ENCODE measurements at regions not wholly inside any gene's neighbourhood (a gene's known extent, or its start where the extent isn't known, plus 50 kb on each side); places are given as distances from the start of the nearest gene placed in this dataset.

DNA sequence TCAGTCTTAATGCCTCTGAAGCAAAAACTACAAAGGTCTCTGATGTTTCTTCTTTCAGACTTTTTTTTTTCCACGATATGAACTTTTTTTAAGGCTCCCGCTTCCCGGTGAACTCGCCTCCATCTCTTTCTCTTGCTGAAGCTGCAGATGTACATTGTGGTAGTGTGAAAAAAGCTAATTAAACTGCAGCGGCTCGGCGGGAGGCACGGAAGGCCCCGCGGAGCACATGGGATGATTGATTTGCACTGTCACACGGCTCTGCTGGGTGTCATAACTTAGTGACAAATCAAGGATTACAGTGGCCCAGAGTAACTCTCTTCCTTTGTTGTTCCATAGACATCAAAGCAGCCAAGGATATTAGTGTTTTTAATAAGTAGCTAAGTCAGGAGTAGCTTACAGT, 196.3 kb downstream of the AXIN2 start:
- Histone ChIP-seq H3K9me3 (no peaks in the 10 kb centered on the region), H3K27ac (no peak overlapping the region), H3K36me3 (no peaks in the 10 kb centered on the region), H3K4me1 (no peaks in the 10 kb centered on the region), H3K27me3 (no peaks in the 10 kb centered on the region), H3K4me3 (no peak overlapping the region)
- ATAC-seq (no peak), DNase-seq (no peak)
- intact Hi-C loops (cut with DNase I) = no loop called here
- TF ChIP-seq, protein P1, sequence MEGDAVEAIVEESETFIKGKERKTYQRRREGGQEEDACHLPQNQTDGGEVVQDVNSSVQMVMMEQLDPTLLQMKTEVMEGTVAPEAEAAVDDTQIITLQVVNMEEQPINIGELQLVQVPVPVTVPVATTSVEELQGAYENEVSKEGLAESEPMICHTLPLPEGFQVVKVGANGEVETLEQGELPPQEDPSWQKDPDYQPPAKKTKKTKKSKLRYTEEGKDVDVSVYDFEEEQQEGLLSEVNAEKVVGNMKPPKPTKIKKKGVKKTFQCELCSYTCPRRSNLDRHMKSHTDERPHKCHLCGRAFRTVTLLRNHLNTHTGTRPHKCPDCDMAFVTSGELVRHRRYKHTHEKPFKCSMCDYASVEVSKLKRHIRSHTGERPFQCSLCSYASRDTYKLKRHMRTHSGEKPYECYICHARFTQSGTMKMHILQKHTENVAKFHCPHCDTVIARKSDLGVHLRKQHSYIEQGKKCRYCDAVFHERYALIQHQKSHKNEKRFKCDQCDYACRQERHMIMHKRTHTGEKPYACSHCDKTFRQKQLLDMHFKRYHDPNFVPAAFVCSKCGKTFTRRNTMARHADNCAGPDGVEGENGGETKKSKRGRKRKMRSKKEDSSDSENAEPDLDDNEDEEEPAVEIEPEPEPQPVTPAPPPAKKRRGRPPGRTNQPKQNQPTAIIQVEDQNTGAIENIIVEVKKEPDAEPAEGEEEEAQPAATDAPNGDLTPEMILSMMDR (IDR thresholded peaks at IDR 0.05) = no peak

DNA sequence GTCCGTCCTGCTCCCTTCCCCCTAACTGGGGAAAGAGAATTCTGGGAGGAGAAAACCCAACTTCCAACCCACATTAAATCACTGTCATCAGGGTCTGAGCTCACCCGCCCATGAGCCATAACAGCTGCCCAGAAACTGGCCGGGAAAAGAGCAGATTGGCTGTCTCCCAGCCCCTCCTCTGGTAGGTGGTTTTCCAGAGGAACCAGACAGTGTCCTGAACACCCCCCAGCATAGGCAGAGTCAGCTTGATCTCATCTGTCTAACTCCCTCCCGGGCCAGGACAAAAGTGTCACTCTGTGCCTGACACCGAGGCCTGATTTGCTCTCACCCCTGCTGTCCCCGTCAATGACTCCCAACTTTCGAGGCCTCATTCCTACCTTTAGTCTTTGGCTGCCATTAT, 197.0 kb downstream of the AXIN2 start:
- DNase-seq (no peak), ATAC-seq (no peak)
- Histone ChIP-seq H3K27ac (no peak overlapping the region), H3K9me3 (no peaks in the 10 kb centered on the region), H3K4me1 (no peaks in the 10 kb centered on the region), H3K36me3 (no peaks in the 10 kb centered on the region), H3K27me3 (no peaks in the 10 kb centered on the region), H3K4me3 (no peak overlapping the region)
- intact Hi-C loops (cut with DNase I) = no loop called here
- TF ChIP-seq, protein P1 (IDR thresholded peaks at IDR 0.05) = no peak

DNA sequence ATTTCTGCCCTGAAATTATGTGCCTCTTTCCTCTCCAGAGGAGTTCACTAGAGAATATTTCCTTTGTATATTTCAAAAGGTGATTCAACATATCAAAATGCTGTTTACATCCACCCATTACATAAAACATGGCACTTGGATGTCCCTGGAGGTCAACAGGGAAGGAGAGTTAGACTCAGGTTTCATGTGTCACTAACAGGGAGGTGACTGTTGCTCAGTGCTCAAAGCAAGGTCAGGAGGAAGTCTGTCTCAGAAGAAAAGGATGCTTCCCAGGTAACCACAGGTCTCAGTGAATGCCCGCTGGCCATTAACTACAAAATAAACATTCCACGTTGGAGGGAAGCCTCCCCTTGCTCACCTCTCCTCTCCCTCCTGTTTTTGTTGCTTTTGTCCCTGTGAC, 198.6 kb downstream of the AXIN2 start:
- ATAC-seq (no peak), DNase-seq (no peak)
- no peak overlapping the region for H3K4me3 ChIP-seq
- no peak overlapping the region for H3K27ac ChIP-seq
- no peaks in the 10 kb centered on the region for H3K27me3 ChIP-seq
- no peaks in the 10 kb centered on the region for H3K36me3 ChIP-seq
- TF ChIP-seq, protein P1 (IDR thresholded peaks at IDR 0.05) = no peak
- H3K4me1 ChIP-seq = no peaks in the 10 kb centered on the region
- intact Hi-C loops (cut with DNase I) = no loop called here
- no peaks in the 10 kb centered on the region for H3K9me3 ChIP-seq

DNA sequence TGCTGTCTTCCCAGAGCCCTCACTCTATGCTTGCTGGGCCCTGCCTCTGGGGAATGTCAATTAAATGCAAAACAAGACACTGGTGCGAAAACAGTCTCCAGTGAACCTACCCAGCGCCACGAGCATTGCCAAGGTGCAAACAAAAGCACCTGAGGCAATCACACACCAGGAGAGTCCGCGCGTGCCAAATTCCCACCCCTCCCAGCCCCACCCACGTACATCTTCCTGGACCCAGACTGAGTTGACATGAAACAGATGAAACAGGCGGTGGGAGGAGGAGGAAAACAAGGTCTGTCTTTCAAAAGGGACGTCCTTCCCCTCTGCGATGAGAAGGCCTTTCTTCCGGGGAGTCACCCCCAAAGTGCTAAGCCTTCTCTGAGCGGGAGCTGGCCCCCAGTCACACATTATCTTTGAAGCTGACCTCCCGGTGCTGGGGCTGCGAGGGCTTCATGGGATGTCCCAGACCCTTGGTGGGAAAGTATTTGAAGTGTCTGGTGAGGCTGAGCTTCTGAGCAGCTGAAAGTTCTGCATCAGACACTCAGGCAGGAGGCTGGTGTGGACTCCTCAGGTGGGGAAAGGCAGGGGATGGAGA, 200.4 kb downstream of the AXIN2 start:
- Histone ChIP-seq H3K9me3 (no peaks in the 10 kb centered on the region), H3K4me3 (no peak overlapping the region), H3K4me1 (no peaks in the 10 kb centered on the region), H3K36me3 (no peaks in the 10 kb centered on the region), H3K27me3 (no peaks in the 10 kb centered on the region), H3K27ac (no peak overlapping the region)
- DNase-seq (no peak), ATAC-seq (no peak)
- TF ChIP-seq, protein P1 (IDR thresholded peaks at IDR 0.05) = no peak
- intact Hi-C loops (cut with DNase I) = no loop called here

DNA sequence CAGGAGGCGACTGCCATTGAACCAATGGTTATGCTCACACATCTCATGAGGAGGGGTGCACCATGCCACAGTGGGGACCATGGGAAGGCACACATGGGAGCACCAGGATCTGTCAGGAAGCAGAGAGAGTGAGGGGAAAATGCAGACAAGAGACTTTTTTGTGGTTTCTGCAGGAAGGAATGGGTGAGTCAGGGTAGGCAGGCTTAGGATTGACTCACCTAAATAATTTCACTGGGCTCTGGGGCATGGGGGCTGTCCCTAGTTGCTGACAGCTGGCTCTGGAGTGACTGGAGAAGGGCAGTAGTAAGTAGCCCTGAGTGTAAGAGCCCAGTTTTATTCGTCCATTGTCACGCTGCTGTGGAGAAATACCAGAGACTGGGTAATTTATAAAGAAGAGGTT, 202.4 kb downstream of the AXIN2 start:
- Histone ChIP-seq H3K9me3 (no peaks in the 10 kb centered on the region), H3K4me1 (no peaks in the 10 kb centered on the region), H3K27me3 (no peaks in the 10 kb centered on the region), H3K4me3 (no peak overlapping the region), H3K27ac (no peak overlapping the region), H3K36me3 (no peaks in the 10 kb centered on the region)
- TF ChIP-seq, protein P1 (IDR thresholded peaks at IDR 0.05) = no peak
- intact Hi-C loops (cut with DNase I) = no loop called here
- DNase-seq = no peak
- ATAC-seq = no peak

DNA sequence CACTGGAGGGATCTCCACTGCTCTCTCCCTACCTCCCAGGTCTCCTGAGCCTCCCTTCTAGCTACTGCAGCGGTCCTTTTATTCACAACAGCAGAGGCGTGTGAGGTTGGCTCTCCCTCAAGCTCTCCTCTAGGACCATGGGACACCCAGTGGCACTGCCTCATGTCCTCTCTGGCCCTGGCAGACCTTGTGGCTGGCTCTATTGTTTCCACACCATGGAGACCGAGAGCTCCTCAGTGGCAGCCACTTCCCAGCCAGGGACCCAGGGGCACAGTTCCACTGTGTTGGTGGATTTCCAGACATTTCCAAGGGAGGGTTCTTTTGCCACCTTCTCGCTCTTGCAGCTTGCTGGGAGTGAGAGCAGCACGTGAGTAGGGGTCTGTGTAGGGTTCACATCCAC, 204.9 kb downstream of the AXIN2 start:
- H3K36me3 ChIP-seq = no peaks in the 10 kb centered on the region
- no peaks in the 10 kb centered on the region for H3K27me3 ChIP-seq
- intact Hi-C loops (cut with DNase I) = no loop called here
- H3K9me3 ChIP-seq = no peaks in the 10 kb centered on the region
- ATAC-seq (no peak), DNase-seq (no peak)
- TF ChIP-seq, protein P1 (IDR thresholded peaks at IDR 0.05) = no peak
- no peaks in the 10 kb centered on the region for H3K4me1 ChIP-seq
- H3K4me3 ChIP-seq = no peak overlapping the region
- H3K27ac ChIP-seq = no peak overlapping the region
